NCI-H2029 (cell line): ENCODE measurements at regions not wholly inside any gene's neighbourhood (a gene's known extent, or its start where the extent isn't known, plus 50 kb on each side); places are given as distances from the start of the nearest gene placed in this dataset.

Experiments
- DNase-seq: peaks from one replicate; lab custom pipeline; 2025; lab: John Stamatoyannopoulos, UW

GRCh38 chr9:126017758-126018157 lies 270.6 kb downstream of the PBX3 start:
- no peak for DNase-seq

- no peak for DNase-seq
These were observed 273.7 kb downstream of the PBX3 start for GRCh38 chr9:126020836-126021235.

- no peak for DNase-seq
These were observed 276.8 kb downstream of the PBX3 start for GRCh38 chr9:126023962-126024361.

GRCh38 chr9:126024581-126025230 lies 277.5 kb downstream of the PBX3 start:
- DNase-seq = no peak

GRCh38 chr9:126025991-126026390 lies 278.8 kb downstream of the PBX3 start:
- no peak for DNase-seq

- DNase-seq = no peak
These were observed 280.4 kb downstream of the PBX3 start for GRCh38 chr9:126027566-126027965.

- no peak for DNase-seq
These were observed 281.6 kb downstream of the PBX3 start for GRCh38 chr9:126028746-126029145.

- DNase-seq = no peak
These were observed 283.5 kb downstream of the PBX3 start for GRCh38 chr9:126030716-126031115.

- DNase-seq = no peak
These were observed 283.9 kb downstream of the PBX3 start for GRCh38 chr9:126031116-126031515.

GRCh38 chr9:126032135-126032534 lies 285.0 kb downstream of the PBX3 start:
- no peak for DNase-seq

- DNase-seq = no peak
These were observed 286.1 kb downstream of the PBX3 start for GRCh38 chr9:126033318-126033717.

GRCh38 chr9:126033956-126034355 lies 286.8 kb downstream of the PBX3 start:
- no peak for DNase-seq

- no peak for DNase-seq
These were observed 289.7 kb downstream of the PBX3 start for GRCh38 chr9:126036881-126037291.

- DNase-seq = no peak
These were observed 287.8 kb upstream of the MVB12B start for GRCh38 chr9:126038790-126039189.

- DNase-seq = no peak
These were observed 282.9 kb upstream of the MVB12B start for GRCh38 chr9:126043681-126044080.

GRCh38 chr9:126049088-126049487 lies 277.5 kb upstream of the MVB12B start:
- DNase-seq = no peak

- no peak for DNase-seq
These were observed 276.6 kb upstream of the MVB12B start for GRCh38 chr9:126049896-126050604.

GRCh38 chr9:126050605-126050990 lies 276.0 kb upstream of the MVB12B start:
- no peak for DNase-seq

GRCh38 chr9:126051446-126052130 lies 275.0 kb upstream of the MVB12B start:
- no peak for DNase-seq

GRCh38 chr9:126052791-126053190 lies 273.8 kb upstream of the MVB12B start:
- DNase-seq = no peak

- no peak for DNase-seq
These were observed 272.7 kb upstream of the MVB12B start for GRCh38 chr9:126053913-126054312.

GRCh38 chr9:126055381-126055985 lies 271.1 kb upstream of the MVB12B start:
- no peak for DNase-seq
